ENCODE measurements at regions not wholly inside any gene's neighbourhood (a gene's known extent, or its start where the extent isn't known, plus 50 kb on each side); places are given as distances from the start of the nearest gene placed in this dataset.

DNA sequence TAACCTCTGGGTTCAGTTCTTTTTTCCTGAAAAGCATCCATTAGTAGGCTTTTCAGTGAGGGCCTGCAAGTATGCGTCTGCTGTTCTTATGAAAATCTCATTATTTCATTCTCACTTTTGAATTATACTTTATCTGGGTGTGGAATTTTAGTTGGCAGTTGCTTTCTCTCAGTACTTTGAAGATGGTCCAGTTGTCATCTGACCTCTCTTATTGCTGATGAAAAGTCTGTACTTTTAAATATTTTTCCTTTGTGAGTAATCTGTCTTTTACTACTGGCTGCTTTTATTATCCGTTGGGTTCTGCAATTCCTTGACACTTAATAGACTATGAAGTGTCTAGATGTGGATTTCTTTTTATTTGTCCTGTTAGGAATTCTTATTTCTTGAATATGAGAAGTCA lies 307.8 kb downstream of the CYP26B1 start:
- no peak for DNase-seq (ENCODE audit: low read depth in 2 of 2)

GRCh38 chr2:71834796-71835195 lies 312.9 kb downstream of the CYP26B1 start:
- no peak for DNase-seq (ENCODE audit: low read depth in 2 of 2)

GRCh38 chr2:71833855-71834560 lies 313.7 kb downstream of the CYP26B1 start:
- no peak for DNase-seq (ENCODE audit: low read depth in 2 of 2)

DNA sequence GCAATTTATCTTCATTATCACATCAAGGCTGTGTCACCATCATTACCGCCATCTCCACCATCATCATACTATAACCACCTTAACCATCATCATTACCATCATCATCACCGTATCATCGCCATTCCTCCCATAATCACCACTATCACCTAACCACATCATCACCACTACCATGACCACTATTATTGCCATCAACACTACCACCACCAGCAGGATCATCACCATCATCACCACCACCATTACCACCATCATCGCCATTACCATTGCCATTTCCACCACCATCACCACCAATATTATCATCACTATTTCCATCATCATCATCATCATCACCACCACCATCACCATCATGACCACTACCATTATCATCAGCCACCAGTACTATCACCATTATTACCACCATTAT lies 314.4 kb downstream of the CYP26B1 start:
- no peak for DNase-seq (ENCODE audit: low read depth in 2 of 2)

DNA sequence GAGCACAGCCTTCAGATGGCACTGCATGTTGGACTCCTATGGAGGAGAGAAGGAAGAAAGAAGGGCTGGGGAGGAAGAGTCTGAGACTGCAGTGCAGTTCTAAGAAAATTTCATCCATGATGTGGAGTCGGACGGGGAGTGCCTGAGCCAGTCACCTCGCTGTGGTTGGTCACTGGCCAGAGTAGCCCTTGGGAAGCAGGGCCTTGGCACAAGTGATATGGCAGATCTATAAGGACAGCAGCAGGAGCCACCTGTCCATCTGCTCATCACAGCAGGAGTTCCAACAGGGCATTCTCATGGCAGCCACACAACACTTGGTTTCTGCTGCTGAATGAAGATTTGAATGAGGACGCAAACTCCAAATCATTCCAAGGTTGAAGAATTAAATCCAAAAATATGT lies 314.8 kb downstream of the CYP26B1 start:
- no peak for DNase-seq (ENCODE audit: low read depth in 2 of 2)

DNA sequence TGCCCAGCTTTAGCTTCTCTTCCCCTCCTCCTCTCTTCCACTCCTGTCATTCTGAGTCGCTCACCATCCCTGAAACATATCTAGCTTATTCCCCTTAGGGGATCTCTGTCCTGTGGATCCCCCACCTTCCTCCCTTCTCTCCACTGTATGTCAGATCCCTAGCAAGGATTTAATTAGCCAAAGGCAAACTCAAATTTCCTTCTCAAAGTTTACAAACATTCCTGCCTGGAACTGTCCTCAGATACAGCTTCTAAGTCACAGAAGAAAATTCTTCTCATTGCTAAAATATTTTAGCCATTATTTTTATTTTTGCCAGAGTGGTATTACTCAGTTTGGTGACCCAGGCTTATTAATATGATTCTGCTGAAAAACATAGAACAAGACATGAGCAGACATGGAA lies 315.3 kb downstream of the CYP26B1 start:
- DNase-seq (ENCODE audit: low read depth in 2 of 2), result no peak

GRCh38 chr2:71831193-71831577 lies 316.5 kb downstream of the CYP26B1 start:
- DNase-seq (ENCODE audit: low read depth in 2 of 2), result no peak

DNA sequence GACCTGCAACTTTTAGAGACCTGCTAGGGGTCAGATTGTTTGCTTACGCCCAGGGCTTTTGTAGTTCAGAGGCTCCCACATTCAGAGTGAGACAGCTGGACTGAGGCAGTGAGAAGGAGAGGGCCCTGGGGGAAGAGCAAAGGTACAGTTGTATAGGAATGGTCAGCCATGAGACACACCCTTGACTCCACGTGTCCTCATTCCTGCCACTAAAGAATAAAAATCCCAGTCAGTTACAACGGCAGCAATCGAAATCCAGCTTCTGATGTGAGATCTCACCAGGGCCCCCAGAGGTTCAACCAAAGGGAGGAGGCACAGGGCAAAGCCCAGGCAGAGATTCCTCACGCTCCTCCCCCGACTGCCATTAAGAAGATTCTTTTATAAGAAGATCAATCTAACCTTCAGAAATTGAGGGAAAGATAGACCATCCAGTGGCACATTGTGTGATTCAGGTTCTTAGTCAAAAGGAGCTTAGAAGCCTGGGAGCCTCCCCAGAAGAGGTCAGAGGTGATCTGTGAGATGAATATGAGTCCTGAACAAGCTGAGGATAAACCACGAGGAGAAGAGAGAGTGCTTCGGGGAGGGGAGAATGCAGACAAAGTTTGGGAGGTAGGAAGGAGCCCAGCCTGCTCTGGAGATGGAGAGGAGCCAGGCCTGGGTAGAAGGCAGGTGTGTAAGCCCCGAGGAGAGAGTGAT lies 317.0 kb downstream of the CYP26B1 start:
- no peak for DNase-seq (ENCODE audit: low read depth in 2 of 2)

DNA sequence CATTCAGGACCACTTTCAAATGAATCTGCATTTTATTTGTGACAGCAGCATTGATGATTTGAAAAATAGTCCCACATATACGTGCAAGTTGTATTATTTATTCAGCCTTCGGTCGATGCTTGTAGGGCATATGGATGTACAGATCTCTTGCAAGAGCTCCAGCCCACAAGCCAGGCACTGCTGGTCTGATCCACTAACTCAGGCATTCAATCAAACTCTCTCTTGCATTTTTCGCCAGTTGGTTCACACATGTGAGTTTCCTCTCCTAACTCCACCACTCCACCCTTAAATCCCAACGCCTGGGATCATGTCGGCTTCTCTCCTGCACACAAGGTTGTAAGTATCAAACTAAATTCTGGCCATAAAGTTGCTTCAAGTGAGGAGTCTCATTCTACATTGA lies 318.7 kb downstream of the CYP26B1 start:
- DNase-seq (ENCODE audit: low read depth in 2 of 2), result no peak

GRCh38 chr2:71827973-71828372 lies 319.7 kb downstream of the CYP26B1 start:
- DNase-seq (ENCODE audit: low read depth in 2 of 2), result no peak

GRCh38 chr2:71827524-71827901 lies 320.1 kb downstream of the CYP26B1 start:
- no peak for DNase-seq (ENCODE audit: low read depth in 2 of 2)

- no peak for DNase-seq (ENCODE audit: low read depth in 2 of 2)
These were observed 320.7 kb downstream of the CYP26B1 start for GRCh38 chr2:71826826-71827523.

GRCh38 chr2:71826299-71826698 lies 321.4 kb downstream of the CYP26B1 start:
- no peak for DNase-seq (ENCODE audit: low read depth in 2 of 2)

DNA sequence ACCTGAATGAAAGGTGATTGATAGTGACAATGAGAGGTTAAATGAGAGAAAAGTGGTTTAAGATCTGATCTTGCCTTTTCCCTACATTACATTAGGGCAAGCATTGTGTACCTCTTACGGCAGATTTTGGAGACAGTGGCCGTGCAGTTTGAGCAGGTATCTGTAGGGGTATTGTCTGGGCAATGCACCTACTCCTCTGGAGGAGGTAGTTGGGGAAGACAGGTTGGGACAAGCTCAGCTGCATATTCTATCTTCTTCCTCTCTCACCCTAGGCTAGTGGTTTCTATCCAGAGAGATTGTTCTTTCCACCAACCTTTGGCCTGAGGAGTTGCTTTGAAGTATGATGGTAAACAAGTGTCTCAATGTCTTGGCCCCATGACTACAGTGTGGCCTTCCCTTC lies 323.2 kb downstream of the CYP26B1 start:
- DNase-seq (ENCODE audit: low read depth in 2 of 2), result no peak

- DNase-seq (ENCODE audit: low read depth in 2 of 2), result no peak
These were observed 324.1 kb downstream of the CYP26B1 start for GRCh38 chr2:71823526-71823925.

GRCh38 chr2:71822463-71822862 lies 325.2 kb downstream of the CYP26B1 start:
- DNase-seq (ENCODE audit: low read depth in 2 of 2), result no peak

DNA sequence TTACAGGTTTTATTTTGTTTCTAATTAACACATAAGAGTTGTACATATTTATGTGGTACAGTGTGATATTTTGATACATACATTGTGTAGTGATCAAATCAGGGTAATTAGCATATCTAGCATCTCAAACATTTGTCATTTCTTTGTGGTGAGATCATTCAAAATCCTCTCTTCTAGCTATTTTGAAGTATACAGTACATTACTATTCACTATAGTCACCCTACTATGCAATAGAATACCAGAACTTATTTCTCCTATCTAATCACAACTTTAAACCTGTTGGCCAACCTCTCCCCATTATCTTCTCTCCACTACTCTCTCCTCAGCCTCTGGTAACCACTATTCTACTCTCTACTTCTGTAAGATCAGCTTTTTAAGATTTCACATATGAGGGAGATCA lies 325.8 kb downstream of the CYP26B1 start:
- no peak for DNase-seq (ENCODE audit: low read depth in 2 of 2)

- DNase-seq (ENCODE audit: low read depth in 2 of 2), result no peak
These were observed 330.8 kb downstream of the CYP26B1 start for GRCh38 chr2:71816815-71817214.

GRCh38 chr2:71815701-71816474 lies 331.8 kb downstream of the CYP26B1 start:
- DNase-seq (ENCODE audit: low read depth in 2 of 2), result no peak

DNA sequence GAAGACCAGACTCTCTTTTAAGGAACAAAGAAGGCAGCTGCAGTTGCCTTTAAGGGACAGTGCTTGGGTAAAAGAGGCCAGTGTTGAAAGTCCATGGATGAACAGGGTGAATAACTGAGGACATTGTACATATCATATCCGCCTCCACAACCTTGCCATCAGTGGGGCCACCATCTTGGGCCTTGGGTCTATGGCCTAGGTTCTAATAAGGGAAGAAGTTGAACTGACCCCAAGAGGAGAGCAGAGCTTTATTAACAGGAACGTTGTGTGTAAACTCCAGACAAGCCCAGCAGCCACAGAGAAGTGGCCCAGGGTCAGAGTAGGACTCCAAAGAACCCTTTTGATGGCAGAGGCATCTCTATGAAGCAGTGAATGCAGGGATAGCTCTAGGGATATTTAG lies 332.8 kb downstream of the CYP26B1 start:
- DNase-seq (ENCODE audit: low read depth in 2 of 2), result no peak

DNA sequence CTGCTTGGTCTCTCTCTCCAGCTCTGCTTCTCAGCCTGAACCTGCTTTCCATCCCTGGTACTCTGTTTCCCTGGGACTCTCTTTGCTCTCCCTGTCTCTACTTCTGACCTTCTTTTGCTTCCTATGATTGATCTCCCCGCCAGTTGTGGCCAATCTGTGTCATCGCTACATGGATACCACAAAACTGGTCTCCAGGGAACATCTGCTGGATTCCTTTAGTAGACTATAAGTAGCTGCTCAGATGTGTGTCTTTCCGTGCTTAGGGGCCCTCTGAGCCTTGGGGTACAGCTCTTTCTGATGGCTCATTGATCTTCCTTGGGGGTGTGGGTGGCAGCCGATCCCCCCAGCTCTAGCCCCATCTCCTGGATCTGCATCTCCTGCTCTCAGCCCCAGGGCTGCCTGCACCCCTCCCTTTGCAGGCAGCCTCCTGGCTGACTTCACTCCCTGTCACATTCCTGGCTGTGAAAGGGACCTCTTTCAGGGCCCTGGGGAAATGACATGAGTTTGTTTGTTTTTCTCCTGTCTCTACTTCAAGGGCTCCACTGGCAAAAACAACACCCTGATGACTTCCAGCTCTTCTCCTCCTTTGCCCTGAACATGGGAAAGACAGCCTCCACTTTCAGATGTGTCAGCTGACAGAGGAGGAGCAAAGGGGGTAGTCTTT lies 333.7 kb downstream of the CYP26B1 start:
- no peak for DNase-seq (ENCODE audit: low read depth in 2 of 2)

DNA sequence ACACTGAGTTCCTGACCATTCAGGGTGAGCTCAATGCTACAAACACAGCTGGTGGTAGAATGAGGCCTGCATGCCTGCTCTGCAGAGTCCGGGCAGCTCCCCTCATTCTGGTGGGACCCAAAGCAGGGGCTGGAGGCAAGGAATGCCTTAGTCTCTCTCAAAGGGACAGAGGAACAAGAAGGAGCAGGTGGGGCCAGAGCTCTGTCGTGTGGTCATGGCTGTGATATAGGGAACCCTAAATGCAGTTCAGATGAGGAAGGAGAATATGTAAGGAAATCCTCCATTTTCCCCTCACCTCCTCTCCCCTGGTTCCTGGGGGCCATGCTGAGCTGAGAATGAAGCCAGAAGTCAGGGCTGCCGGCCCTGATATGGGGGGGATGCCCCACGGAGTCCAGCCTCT lies 334.3 kb downstream of the CYP26B1 start:
- DNase-seq (ENCODE audit: low read depth in 2 of 2), result no peak

All from stimulated activated CD4-positive, alpha-beta T cell treated with anti-CD3 and anti-CD28 coated beads, Interleukin-1b, Interleukin-23, amount 100 ng/mL, for 4 hours (primary cell).